Sigmoid colon (tissue), 6 donors: ENCODE measurements at regions not wholly inside any gene's neighbourhood (a gene's known extent, or its start where the extent isn't known, plus 50 kb on each side); places are given as distances from the start of the nearest gene placed in this dataset.

Experiments
- DNase-seq: peaks from one replicate; pipeline ENCODE4 v3.0.0-alpha.2; 2019
- H3K27ac ChIP-seq, 4 donors: fragments of 200-600 bp; sonication (generic); one replicate each; pipeline ENCODE4 v1.5.1; 2016 to 2019; ENCODE audit warnings: mild to moderate bottlenecking in 1 of 4
- H3K27me3 ChIP-seq, 3 donors: fragments of 200-600 bp; sonication (generic); one replicate each; pipeline ENCODE4 v1.5.1; 2019; ENCODE audit warnings: mild to moderate bottlenecking in 1 of 3
- H3K36me3 ChIP-seq, 4 donors: fragments of 200-600 bp; sonication (generic); one replicate each; pipeline ENCODE4 v1.5.1; 2016 to 2019
- H3K4me1 ChIP-seq, 4 donors: fragments of 200-600 bp; sonication (generic); one replicate each; pipeline ENCODE4 v1.5.1; 2017 to 2019
- H3K4me3 ChIP-seq, 4 donors: fragments of 200-600 bp; sonication (generic); one replicate each; pipeline ENCODE4 v1.5.1; 2017 to 2019; ENCODE audit warnings: mild to moderate bottlenecking in 2 of 4, moderate library complexity in 1 of 4
- H3K9me3 ChIP-seq, 4 donors: fragments of 200-600 bp in 3 of 4; sonication (generic) in 3 of 4; one replicate each; pipeline versions ENCODE4 v1.5.1 to v1.6.1; 2013 to 2019
- EP300 ChIP-seq, 4 donors: sonication (generic); formaldehyde crosslinking; IDR thresholded peaks; one replicate each; pipeline ENCODE4 v1.6.1; 2017; ENCODE audit warnings: antibody characterized with exemption in 4 of 4
- POLR2A ChIP-seq, 2 donors: fragments of 450-650 bp; IDR thresholded peaks; one replicate each; pipeline ENCODE4 v1.6.1; 2016; ENCODE audit warnings: antibody characterized with exemption in 2 of 2, mild to moderate bottlenecking in 2 of 2, moderate library complexity in 2 of 2
- POLR2AphosphoS5 ChIP-seq, 4 donors: sonication (generic); formaldehyde crosslinking; IDR thresholded peaks; one replicate each; pipeline ENCODE4 v1.6.1; 2017; ENCODE audit warnings: antibody characterized with exemption in 4 of 4
- WGBS, 2 donors: extraction: QIAGEN DNeasy Blood & Tissue Kit; methylation state at CpG; one replicate each; pipeline ENCODE4 v1.1.7; 2013; 5-methylcytosine and 5-hydroxymethylcytosine counted together
- intact Hi-C: fragments of 100-400 bp; cut with DNase I; formaldehyde crosslinking; loops from one replicate; pipeline ENCODE4 v1.15.1; 2023
- TF ChIP-seq, protein P1 (sequence below), 4 experiments: fragments of 450-650 bp in 3 of 4; fragments of 200-600 bp in 1 of 4; IDR thresholded peaks; one replicate each; pipeline ENCODE4 v1.5.1; 2016 to 2019; ENCODE audit warnings: antibody characterized with exemption in 4 of 4, mild to moderate bottlenecking in 3 of 4, moderate library complexity in 2 of 4
- donor health status: healthy with polysubstance abuse.
- donor health status: healthy.

DNA sequence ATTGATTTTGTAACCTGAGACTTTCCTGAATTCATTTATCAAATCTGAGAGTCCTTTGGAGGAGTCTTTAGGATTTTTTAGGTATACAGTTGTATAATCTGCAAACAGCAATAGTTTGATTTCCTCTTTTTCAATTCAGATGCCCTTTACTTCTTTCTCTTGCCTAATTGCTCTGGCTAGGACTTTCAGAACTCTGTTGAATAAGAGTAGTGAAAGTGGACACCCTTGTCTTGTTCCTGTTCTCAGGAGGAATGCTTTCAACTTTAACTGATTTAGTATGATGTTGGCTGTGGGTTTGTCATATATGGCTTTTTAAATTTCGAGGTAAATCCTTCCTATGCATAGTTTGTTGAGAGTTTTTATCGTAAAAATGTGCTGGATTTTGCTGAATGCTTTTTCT lies 227.4 kb downstream of the CSNK2A3 start:
- H3K27ac ChIP-seq: no peak overlapping the region
- intact Hi-C loops: loop anchor here (10.0 kb wide), 1 partner anchor 109 kb away; no protein-coding TSS in a partner anchor
- TF ChIP-seq, protein P1, sequence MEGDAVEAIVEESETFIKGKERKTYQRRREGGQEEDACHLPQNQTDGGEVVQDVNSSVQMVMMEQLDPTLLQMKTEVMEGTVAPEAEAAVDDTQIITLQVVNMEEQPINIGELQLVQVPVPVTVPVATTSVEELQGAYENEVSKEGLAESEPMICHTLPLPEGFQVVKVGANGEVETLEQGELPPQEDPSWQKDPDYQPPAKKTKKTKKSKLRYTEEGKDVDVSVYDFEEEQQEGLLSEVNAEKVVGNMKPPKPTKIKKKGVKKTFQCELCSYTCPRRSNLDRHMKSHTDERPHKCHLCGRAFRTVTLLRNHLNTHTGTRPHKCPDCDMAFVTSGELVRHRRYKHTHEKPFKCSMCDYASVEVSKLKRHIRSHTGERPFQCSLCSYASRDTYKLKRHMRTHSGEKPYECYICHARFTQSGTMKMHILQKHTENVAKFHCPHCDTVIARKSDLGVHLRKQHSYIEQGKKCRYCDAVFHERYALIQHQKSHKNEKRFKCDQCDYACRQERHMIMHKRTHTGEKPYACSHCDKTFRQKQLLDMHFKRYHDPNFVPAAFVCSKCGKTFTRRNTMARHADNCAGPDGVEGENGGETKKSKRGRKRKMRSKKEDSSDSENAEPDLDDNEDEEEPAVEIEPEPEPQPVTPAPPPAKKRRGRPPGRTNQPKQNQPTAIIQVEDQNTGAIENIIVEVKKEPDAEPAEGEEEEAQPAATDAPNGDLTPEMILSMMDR (IDR thresholded peaks at IDR 0.05): no peak
- TF ChIP-seq POLR2AphosphoS5 (IDR thresholded peaks at IDR 0.05) (no peak), EP300 (IDR thresholded peaks at IDR 0.05) (no peak), POLR2A (IDR thresholded peaks at IDR 0.05) (no peak)
- no peaks in the 10 kb centered on the region for H3K9me3 ChIP-seq
- H3K4me3 ChIP-seq: no peak overlapping the region
- no peaks in the 10 kb centered on the region for H3K27me3 ChIP-seq
- no peaks in the 10 kb centered on the region for H3K36me3 ChIP-seq
- WGBS, 2 donors: 79 to 86% methylated on average over 2 of the region's 2 CpGs
- DNase-seq: no peak
- no peaks in the 10 kb centered on the region for H3K4me1 ChIP-seq

DNA sequence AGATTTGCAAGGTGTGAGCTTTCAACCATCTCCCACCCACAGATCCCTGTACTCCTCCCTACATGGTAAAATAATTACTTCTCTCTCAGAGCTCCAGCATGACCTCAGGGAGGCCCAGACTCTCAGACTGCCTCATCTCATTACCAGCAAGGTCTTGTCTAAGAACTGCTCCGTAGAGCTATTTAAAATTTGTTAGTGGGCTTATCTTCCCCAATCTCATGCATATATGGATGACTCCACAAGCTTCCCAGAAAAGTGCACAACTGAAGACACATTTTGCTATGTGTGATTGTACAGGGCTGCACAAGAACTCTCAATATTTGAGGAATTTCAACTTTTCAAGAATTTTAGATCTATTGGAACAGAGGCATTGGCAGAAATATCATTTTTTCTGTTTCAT lies 230.3 kb downstream of the CSNK2A3 start:
- no peak overlapping the region for H3K27ac ChIP-seq
- H3K27me3 ChIP-seq: no peaks in the 10 kb centered on the region
- no peaks in the 10 kb centered on the region for H3K9me3 ChIP-seq
- intact Hi-C loops: loop anchor here (10.0 kb wide), 1 partner anchor 112 kb away; no protein-coding TSS in a partner anchor
- H3K36me3 ChIP-seq: no peaks in the 10 kb centered on the region
- WGBS, 2 donors: 80 to 88% methylated on average over 1 of the region's 1 CpG
- TF ChIP-seq POLR2A (IDR thresholded peaks at IDR 0.05): no peak
- TF ChIP-seq EP300 (IDR thresholded peaks at IDR 0.05): no peak
- TF ChIP-seq, protein P1 (IDR thresholded peaks at IDR 0.05): no peak
- TF ChIP-seq POLR2AphosphoS5 (IDR thresholded peaks at IDR 0.05): no peak
- no peaks in the 10 kb centered on the region for H3K4me1 ChIP-seq
- DNase-seq: no peak
- no peak overlapping the region for H3K4me3 ChIP-seq

DNA sequence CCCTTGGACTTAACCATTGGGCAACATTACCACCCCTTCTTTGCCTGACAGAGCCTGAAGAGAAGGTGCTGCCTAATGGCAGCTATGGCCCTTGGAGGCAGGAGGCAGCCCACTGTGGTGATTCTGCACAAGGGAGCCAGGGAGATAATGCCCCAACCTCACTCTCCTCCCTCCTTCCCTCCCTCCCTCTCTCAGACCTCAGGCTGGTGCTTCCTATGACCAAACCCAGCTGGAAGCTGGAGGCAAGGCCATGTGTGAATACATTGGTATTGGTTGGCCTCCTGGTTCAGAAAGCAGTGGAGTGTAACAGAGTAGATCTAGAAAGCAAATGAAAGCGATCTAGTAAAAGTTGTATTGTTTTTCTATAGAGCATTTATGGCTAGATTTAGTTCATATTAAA lies 233.1 kb downstream of the CSNK2A3 start:
- intact Hi-C loops: loop anchor here (10.0 kb wide), 1 partner anchor 115 kb away; no protein-coding TSS in a partner anchor
- Histone ChIP-seq H3K27me3 (no peaks in the 10 kb centered on the region), H3K4me1 (no peaks in the 10 kb centered on the region), H3K27ac (no peak overlapping the region), H3K9me3 (no peaks in the 10 kb centered on the region), H3K4me3 (no peak overlapping the region), H3K36me3 (no peaks in the 10 kb centered on the region)
- 94% methylated on average over 1 of the region's 1 CpG for WGBS, 2 donors
- TF ChIP-seq EP300 (IDR thresholded peaks at IDR 0.05): no peak
- TF ChIP-seq POLR2A (IDR thresholded peaks at IDR 0.05): no peak
- TF ChIP-seq, protein P1 (IDR thresholded peaks at IDR 0.05): no peak
- no peak for TF ChIP-seq POLR2AphosphoS5 (IDR thresholded peaks at IDR 0.05)
- no peak for DNase-seq

DNA sequence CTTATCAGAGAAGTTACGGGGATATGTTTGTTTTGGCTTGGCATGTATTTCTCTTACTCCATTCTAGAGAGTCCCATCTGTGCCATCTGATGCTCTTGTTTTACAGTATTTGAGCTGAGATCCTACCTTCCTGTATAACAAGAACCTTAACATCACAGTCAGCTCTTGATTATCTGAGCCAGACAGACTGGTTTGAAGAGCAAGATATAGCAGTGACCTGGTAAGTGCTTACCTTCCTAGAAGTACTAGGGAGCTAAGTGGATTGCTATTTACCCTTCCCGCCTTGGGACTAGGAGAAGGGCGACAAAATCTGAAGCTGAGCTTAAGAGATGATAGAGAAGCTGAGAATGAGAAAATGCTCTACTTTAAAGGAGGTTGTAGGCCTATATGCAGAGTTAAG lies 235.3 kb downstream of the CSNK2A3 start:
- Histone ChIP-seq H3K36me3 (no peaks in the 10 kb centered on the region), H3K4me3 (no peak overlapping the region), H3K27ac (no peak overlapping the region), H3K4me1 (no peaks in the 10 kb centered on the region), H3K9me3 (peaks cover 0 to 8% (median 0%) of the 10 kb centered on the region in 4 donors), H3K27me3 (no peaks in the 10 kb centered on the region)
- 65 to 80% methylated on average over 3 of the region's 3 CpGs for WGBS, 2 donors
- DNase-seq: no peak
- TF ChIP-seq POLR2A (IDR thresholded peaks at IDR 0.05) (no peak), POLR2AphosphoS5 (IDR thresholded peaks at IDR 0.05) (no peak), EP300 (IDR thresholded peaks at IDR 0.05) (no peak)
- TF ChIP-seq, protein P1 (IDR thresholded peaks at IDR 0.05): no peak
- intact Hi-C loops: no loop called here

DNA sequence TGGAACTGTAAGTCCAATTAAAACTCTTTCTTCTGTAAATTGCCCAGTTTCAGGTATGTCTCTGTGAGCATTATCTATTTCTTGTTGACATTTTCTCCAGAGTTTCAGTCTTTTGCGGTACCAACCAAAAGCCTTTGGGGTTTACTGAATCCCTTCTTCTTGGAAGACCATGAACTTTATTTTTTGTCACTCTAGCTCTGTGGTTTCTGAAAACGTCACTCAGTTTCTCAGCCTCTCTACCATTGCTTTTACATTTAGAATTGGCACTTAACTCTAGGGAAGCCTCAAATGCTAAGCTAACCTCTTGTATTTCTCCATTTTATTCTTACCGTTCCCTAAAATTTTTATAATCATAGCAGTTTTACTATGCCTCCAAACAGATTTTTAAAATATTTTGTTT lies 237.6 kb downstream of the CSNK2A3 start:
- WGBS, 2 donors: 86 to 92% methylated on average over 3 of the region's 3 CpGs
- Histone ChIP-seq H3K27ac (no peak overlapping the region), H3K36me3 (no peaks in the 10 kb centered on the region), H3K9me3 (peaks cover 0 to 8% (median 0%) of the 10 kb centered on the region in 4 donors), H3K4me1 (no peaks in the 10 kb centered on the region), H3K27me3 (no peaks in the 10 kb centered on the region), H3K4me3 (no peak overlapping the region)
- intact Hi-C loops: no loop called here
- TF ChIP-seq POLR2A (IDR thresholded peaks at IDR 0.05) (no peak), EP300 (IDR thresholded peaks at IDR 0.05) (no peak), POLR2AphosphoS5 (IDR thresholded peaks at IDR 0.05) (no peak)
- TF ChIP-seq, protein P1 (IDR thresholded peaks at IDR 0.05): no peak
- no peak for DNase-seq
